ENCODE measurements at regions not wholly inside any gene's neighbourhood (a gene's known extent, or its start where the extent isn't known, plus 50 kb on each side); places are given as distances from the start of the nearest gene placed in this dataset.

GRCh38 chr3:74507691-74508090, 106.8 kb downstream of the CNTN3 start:
- Mint-ChIP-seq H3K9me3 (peaks cover 2 to 10% (median 6%) of the 10 kb centered on the region in 7 donors), H3K4me1 (no peaks in the 10 kb centered on the region), H3K36me3 (no peaks in the 10 kb centered on the region), H3K27me3 (no peaks in the 10 kb centered on the region), H3K4me3 (no peak overlapping the region), H3K27ac (no peak overlapping the region)
- H3K27me3 ChIP-seq (ENCODE audit: control insufficient read depth, insufficient read depth, low read length), result no peaks in the 10 kb centered on the region
- peaks cover 0 to 9% of the 10 kb centered on the region in 2 experiments for H3K9me3 ChIP-seq (ENCODE audit: control insufficient read depth in 2 of 2, low read length in 2 of 2)
- H3K4me1 ChIP-seq (ENCODE audit: control insufficient read depth, insufficient read depth, low read length, poor library complexity, severe bottlenecking), result no peaks in the 10 kb centered on the region
- no peak overlapping the region for H3K4me3 ChIP-seq (ENCODE audit: low read depth, low read length)
- DNase-seq (no peak), ATAC-seq (ENCODE audit: low read depth in 2 of 2) (no peak)
- H3K36me3 ChIP-seq (ENCODE audit: control insufficient read depth, insufficient read depth, low read length), result no peaks in the 10 kb centered on the region
- H3K27ac ChIP-seq (ENCODE audit: insufficient read depth, low read length, poor library complexity, severe bottlenecking), result no peak overlapping the region

GRCh38 chr3:74506246-74506645, 108.2 kb downstream of the CNTN3 start:
- DNase-seq (no peak), ATAC-seq (ENCODE audit: low read depth in 2 of 2) (no peak)
- H3K27ac ChIP-seq (ENCODE audit: insufficient read depth, low read length, poor library complexity, severe bottlenecking), result no peak overlapping the region
- no peaks in the 10 kb centered on the region for H3K36me3 ChIP-seq (ENCODE audit: control insufficient read depth, insufficient read depth, low read length)
- Mint-ChIP-seq H3K4me3 (no peak overlapping the region), H3K27me3 (no peaks in the 10 kb centered on the region), H3K36me3 (no peaks in the 10 kb centered on the region), H3K4me1 (no peaks in the 10 kb centered on the region), H3K27ac (no peak overlapping the region), H3K9me3 (peaks cover 2 to 10% (median 8%) of the 10 kb centered on the region in 7 donors)
- H3K27me3 ChIP-seq (ENCODE audit: control insufficient read depth, insufficient read depth, low read length), result no peaks in the 10 kb centered on the region
- H3K9me3 ChIP-seq (ENCODE audit: control insufficient read depth in 2 of 2, low read length in 2 of 2), result peaks cover 0 to 7% of the 10 kb centered on the region in 2 experiments
- no peak overlapping the region for H3K4me3 ChIP-seq (ENCODE audit: low read depth, low read length)
- no peaks in the 10 kb centered on the region for H3K4me1 ChIP-seq (ENCODE audit: control insufficient read depth, insufficient read depth, low read length, poor library complexity, severe bottlenecking)

- Histone ChIP-seq H3K4me1 (ENCODE audit: control insufficient read depth, insufficient read depth, low read length, poor library complexity, severe bottlenecking) (no peaks in the 10 kb centered on the region), H3K36me3 (ENCODE audit: control insufficient read depth, insufficient read depth, low read length) (no peaks in the 10 kb centered on the region), H3K4me3 (ENCODE audit: low read depth, low read length) (no peak overlapping the region), H3K27ac (ENCODE audit: insufficient read depth, low read length, poor library complexity, severe bottlenecking) (no peak overlapping the region), H3K27me3 (ENCODE audit: control insufficient read depth, insufficient read depth, low read length) (no peaks in the 10 kb centered on the region), H3K9me3 (ENCODE audit: control insufficient read depth in 2 of 2, low read length in 2 of 2) (no peaks in the 10 kb centered on the region)
- DNase-seq, result no peak
- no peak for ATAC-seq (ENCODE audit: low read depth in 2 of 2)
- Mint-ChIP-seq H3K27me3 (no peaks in the 10 kb centered on the region), H3K36me3 (no peaks in the 10 kb centered on the region), H3K4me1 (no peaks in the 10 kb centered on the region), H3K4me3 (no peak overlapping the region), H3K9me3 (peaks cover 0 to 15% (median 5%) of the 10 kb centered on the region in 7 donors), H3K27ac (no peak overlapping the region)
These were observed 113.5 kb downstream of the CNTN3 start for GRCh38 chr3:74501007-74501406.

- no peaks in the 10 kb centered on the region for H3K4me1 ChIP-seq (ENCODE audit: control insufficient read depth, insufficient read depth, low read length, poor library complexity, severe bottlenecking)
- H3K27me3 Mint-ChIP-seq, result no peaks in the 10 kb centered on the region
- no peak for ATAC-seq (ENCODE audit: low read depth in 2 of 2)
- H3K9me3 ChIP-seq (ENCODE audit: control insufficient read depth in 2 of 2, low read length in 2 of 2), result no peaks in the 10 kb centered on the region
- H3K27me3 ChIP-seq (ENCODE audit: control insufficient read depth, insufficient read depth, low read length), result no peaks in the 10 kb centered on the region
- no peak overlapping the region for H3K4me3 Mint-ChIP-seq
- H3K36me3 ChIP-seq (ENCODE audit: control insufficient read depth, insufficient read depth, low read length), result no peaks in the 10 kb centered on the region
- DNase-seq, result no peak
- peaks cover 0 to 15% (median 5%) of the 10 kb centered on the region in 7 donors for H3K9me3 Mint-ChIP-seq
- no peak overlapping the region for H3K4me3 ChIP-seq (ENCODE audit: low read depth, low read length)
- H3K36me3 Mint-ChIP-seq, result no peaks in the 10 kb centered on the region
- no peak overlapping the region for H3K27ac ChIP-seq (ENCODE audit: insufficient read depth, low read length, poor library complexity, severe bottlenecking)
- H3K27ac Mint-ChIP-seq, result no peak overlapping the region
- H3K4me1 Mint-ChIP-seq, result no peaks in the 10 kb centered on the region
These were observed 114.2 kb downstream of the CNTN3 start for GRCh38 chr3:74500257-74500656.

- H3K27ac Mint-ChIP-seq, result no peak overlapping the region
- no peak for DNase-seq
- Histone ChIP-seq H3K27me3 (ENCODE audit: control insufficient read depth, insufficient read depth, low read length) (no peaks in the 10 kb centered on the region), H3K4me1 (ENCODE audit: control insufficient read depth, insufficient read depth, low read length, poor library complexity, severe bottlenecking) (no peaks in the 10 kb centered on the region), H3K27ac (ENCODE audit: insufficient read depth, low read length, poor library complexity, severe bottlenecking) (no peak overlapping the region), H3K9me3 (ENCODE audit: control insufficient read depth in 2 of 2, low read length in 2 of 2) (no peaks in the 10 kb centered on the region), H3K4me3 (ENCODE audit: low read depth, low read length) (no peak overlapping the region), H3K36me3 (ENCODE audit: control insufficient read depth, insufficient read depth, low read length) (no peaks in the 10 kb centered on the region)
- peaks cover 1 to 12% (median 3%) of the 10 kb centered on the region in 7 donors for H3K9me3 Mint-ChIP-seq
- ATAC-seq (ENCODE audit: low read depth in 2 of 2), result no peak
- H3K4me1 Mint-ChIP-seq, result no peaks in the 10 kb centered on the region
- no peaks in the 10 kb centered on the region for H3K27me3 Mint-ChIP-seq
- H3K4me3 Mint-ChIP-seq, result no peak overlapping the region
- no peaks in the 10 kb centered on the region for H3K36me3 Mint-ChIP-seq
These were observed 122.6 kb downstream of the CNTN3 start for GRCh38 chr3:74491874-74492273.

- Histone ChIP-seq H3K27ac (ENCODE audit: insufficient read depth, low read length, poor library complexity, severe bottlenecking) (no peak overlapping the region), H3K4me1 (ENCODE audit: control insufficient read depth, insufficient read depth, low read length, poor library complexity, severe bottlenecking) (no peaks in the 10 kb centered on the region), H3K27me3 (ENCODE audit: control insufficient read depth, insufficient read depth, low read length) (no peaks in the 10 kb centered on the region), H3K36me3 (ENCODE audit: control insufficient read depth, insufficient read depth, low read length) (no peaks in the 10 kb centered on the region), H3K4me3 (ENCODE audit: low read depth, low read length) (no peak overlapping the region), H3K9me3 (ENCODE audit: control insufficient read depth in 2 of 2, low read length in 2 of 2) (no peaks in the 10 kb centered on the region)
- no peak overlapping the region for H3K4me3 Mint-ChIP-seq
- ATAC-seq (ENCODE audit: low read depth in 2 of 2), result no peak
- H3K27me3 Mint-ChIP-seq, result no peaks in the 10 kb centered on the region
- no peak for DNase-seq
- H3K9me3 Mint-ChIP-seq, result peaks cover 1 to 18% (median 6%) of the 10 kb centered on the region in 7 donors
- H3K27ac Mint-ChIP-seq, result no peak overlapping the region
- H3K36me3 Mint-ChIP-seq, result no peaks in the 10 kb centered on the region
- no peaks in the 10 kb centered on the region for H3K4me1 Mint-ChIP-seq
These were observed 125.2 kb downstream of the CNTN3 start for GRCh38 chr3:74489050-74489792.

- DNase-seq (no peak), ATAC-seq (ENCODE audit: low read depth in 2 of 2) (no peak)
- Histone ChIP-seq H3K36me3 (ENCODE audit: control insufficient read depth, insufficient read depth, low read length) (no peaks in the 10 kb centered on the region), H3K9me3 (ENCODE audit: control insufficient read depth in 2 of 2, low read length in 2 of 2) (peaks cover 0 to 2% of the 10 kb centered on the region in 2 experiments), H3K27me3 (ENCODE audit: control insufficient read depth, insufficient read depth, low read length) (no peaks in the 10 kb centered on the region), H3K27ac (ENCODE audit: insufficient read depth, low read length, poor library complexity, severe bottlenecking) (no peak overlapping the region), H3K4me1 (ENCODE audit: control insufficient read depth, insufficient read depth, low read length, poor library complexity, severe bottlenecking) (no peaks in the 10 kb centered on the region), H3K4me3 (ENCODE audit: low read depth, low read length) (no peak overlapping the region)
- H3K27me3 Mint-ChIP-seq, result no peaks in the 10 kb centered on the region
- H3K36me3 Mint-ChIP-seq, result no peaks in the 10 kb centered on the region
- H3K27ac Mint-ChIP-seq, result no peak overlapping the region
- no peaks in the 10 kb centered on the region for H3K4me1 Mint-ChIP-seq
- no peak overlapping the region for H3K4me3 Mint-ChIP-seq
- peaks cover 0 to 31% (median 7%) of the 10 kb centered on the region in 7 donors for H3K9me3 Mint-ChIP-seq
These were observed 134.5 kb downstream of the CNTN3 start for GRCh38 chr3:74479915-74480314.

- Mint-ChIP-seq H3K27me3 (no peaks in the 10 kb centered on the region), H3K27ac (no peak overlapping the region), H3K4me3 (no peak overlapping the region), H3K9me3 (peaks cover 2 to 14% (median 6%) of the 10 kb centered on the region in 7 donors), H3K36me3 (no peaks in the 10 kb centered on the region), H3K4me1 (no peaks in the 10 kb centered on the region)
- H3K4me1 ChIP-seq (ENCODE audit: control insufficient read depth, insufficient read depth, low read length, poor library complexity, severe bottlenecking), result no peaks in the 10 kb centered on the region
- no peak overlapping the region for H3K4me3 ChIP-seq (ENCODE audit: low read depth, low read length)
- no peaks in the 10 kb centered on the region for H3K36me3 ChIP-seq (ENCODE audit: control insufficient read depth, insufficient read depth, low read length)
- H3K27ac ChIP-seq (ENCODE audit: insufficient read depth, low read length, poor library complexity, severe bottlenecking), result no peak overlapping the region
- ATAC-seq (ENCODE audit: low read depth in 2 of 2) (no peak), DNase-seq (no peak)
- H3K27me3 ChIP-seq (ENCODE audit: control insufficient read depth, insufficient read depth, low read length), result no peaks in the 10 kb centered on the region
- H3K9me3 ChIP-seq (ENCODE audit: control insufficient read depth in 2 of 2, low read length in 2 of 2), result peaks cover 0 to 4% of the 10 kb centered on the region in 2 experiments
These were observed 144.1 kb downstream of the CNTN3 start for GRCh38 chr3:74470313-74470712.

Measured in CD4-positive, CD25-positive, alpha-beta regulatory T cell (primary cell).